PFSK-1 (cell line): ENCODE measurements at regions not wholly inside any gene's neighbourhood (a gene's known extent, or its start where the extent isn't known, plus 50 kb on each side); places are given as distances from the start of the nearest gene placed in this dataset.

Experiments
- FOXP2 ChIP-seq: optimal IDR thresholded peaks from 2 replicates; pipeline ENCODE3; 2011; ENCODE audit warnings: borderline replicate concordance, control low read depth, inconsistent platforms; ENCODE audit not compliant: insufficient read depth; ENCODE audit errors: extremely low read length, extremely low read depth
- POLR2AphosphoS5 ChIP-seq: IDR thresholded peaks from 2 replicates; pipeline ENCODE4 v1.6.1; 2012; ENCODE audit warnings: low read depth, mild to moderate bottlenecking, control low read depth, low read length, moderate library complexity
- REST ChIP-seq, 2 experiments: IDR thresholded peaks; 2 replicates each; pipeline versions ENCODE4 v1.6.1 to v1.8.0; 2011 to 2012; ENCODE audit warnings: low read depth in 2 of 2, low read length in 2 of 2, control low read depth in 1 of 2, inconsistent platforms in 1 of 2, mild to moderate bottlenecking in 1 of 2, moderate library complexity in 1 of 2; ENCODE audit not compliant: insufficient read depth in 1 of 2
- SIN3A ChIP-seq: IDR thresholded peaks from 2 replicates; pipeline ENCODE4 v1.6.1; 2012; ENCODE audit warnings: mild to moderate bottlenecking, low read length, moderate library complexity, borderline replicate concordance; ENCODE audit not compliant: insufficient read depth
- TAF1 ChIP-seq: IDR thresholded peaks from 2 replicates; pipeline ENCODE4 v1.6.1; 2012; ENCODE audit warnings: low read length, control low read depth, borderline replicate concordance; ENCODE audit not compliant: insufficient read depth

DNA sequence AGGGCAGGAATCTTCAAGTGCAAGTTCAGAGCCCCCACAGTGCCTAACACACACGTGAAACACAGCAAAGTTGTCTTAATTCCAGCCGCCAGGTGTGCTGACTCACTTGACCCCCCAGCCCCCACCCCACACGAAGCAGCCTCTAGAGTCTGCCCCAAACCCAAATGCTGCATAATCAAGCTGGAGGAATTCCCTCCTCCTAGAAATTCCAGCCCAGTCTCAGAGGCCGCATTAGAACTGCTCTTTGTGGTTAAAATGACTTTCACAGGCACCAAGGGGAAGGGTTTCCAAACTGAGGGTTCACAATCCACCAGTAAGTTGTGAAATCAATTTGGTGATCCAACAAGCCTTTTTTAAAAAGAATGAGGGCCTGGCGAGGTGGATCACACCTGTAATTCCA is 67.0 kb upstream of the PLXNA4 start:
- TF ChIP-seq SIN3A: no peak
- TF ChIP-seq REST (IDR thresholded peaks at IDR 0.05; ENCODE audit: insufficient read depth in 1 of 2, low read depth in 2 of 2, low read length in 2 of 2): no peak
- TF ChIP-seq FOXP2: no peak
- no peak for TF ChIP-seq POLR2AphosphoS5
- no peak for TF ChIP-seq TAF1

DNA sequence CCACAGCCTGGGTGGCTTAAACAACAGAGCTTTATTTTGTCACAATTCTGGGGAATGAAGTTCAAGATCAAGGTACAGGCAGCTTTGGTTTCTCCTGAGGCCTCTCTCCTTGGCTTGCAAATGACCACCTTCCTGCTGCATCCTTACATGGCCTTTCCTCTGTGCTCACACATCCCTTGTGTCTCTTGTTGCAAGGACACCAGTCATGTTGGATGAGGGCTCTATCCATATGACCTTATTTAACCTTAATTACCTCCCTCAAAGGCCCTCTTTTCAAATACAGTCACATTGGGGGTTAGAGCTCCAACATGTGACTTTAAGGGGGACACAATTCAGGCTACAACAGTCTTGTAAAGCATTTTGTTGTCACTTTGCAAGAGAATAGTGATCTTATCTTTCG is 65.0 kb upstream of the PLXNA4 start:
- TF ChIP-seq TAF1 (no peak), POLR2AphosphoS5 (no peak), FOXP2 (no peak), SIN3A (no peak), REST (IDR thresholded peaks at IDR 0.05; ENCODE audit: insufficient read depth in 1 of 2, low read depth in 2 of 2, low read length in 2 of 2) (no peak)

GRCh38 chr7:132639983-132640382 is 63.7 kb upstream of the PLXNA4 start:
- no peak for TF ChIP-seq SIN3A
- TF ChIP-seq POLR2AphosphoS5: no peak
- no peak for TF ChIP-seq REST (IDR thresholded peaks at IDR 0.05; ENCODE audit: insufficient read depth in 1 of 2, low read depth in 2 of 2, low read length in 2 of 2)
- TF ChIP-seq FOXP2: no peak
- TF ChIP-seq TAF1: no peak

DNA sequence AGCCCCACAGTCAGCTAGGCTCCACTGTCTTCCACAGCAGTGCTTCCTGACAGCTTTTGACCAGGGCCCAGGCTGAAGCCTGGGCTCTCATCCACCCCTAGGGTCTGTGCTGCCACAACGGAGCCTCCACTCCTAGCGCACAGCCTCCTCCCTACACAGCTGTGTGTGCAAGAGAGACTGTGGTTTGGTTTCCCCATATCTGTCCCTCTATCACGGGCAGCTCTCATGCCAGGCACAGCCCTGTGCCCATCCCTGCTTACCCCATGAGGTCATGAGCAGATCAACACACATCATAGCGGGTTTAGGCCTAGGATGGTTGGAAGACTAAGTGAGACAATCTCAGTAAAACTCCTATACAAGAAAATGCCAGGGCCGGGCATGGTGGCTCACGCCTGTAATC is 61.7 kb upstream of the PLXNA4 start:
- no peak for TF ChIP-seq REST (IDR thresholded peaks at IDR 0.05; ENCODE audit: insufficient read depth in 1 of 2, low read depth in 2 of 2, low read length in 2 of 2)

GRCh38 chr7:132636581-132636980 is 60.3 kb upstream of the PLXNA4 start:
- no peak for TF ChIP-seq POLR2AphosphoS5
- no peak for TF ChIP-seq REST (IDR thresholded peaks at IDR 0.05; ENCODE audit: insufficient read depth in 1 of 2, low read depth in 2 of 2, low read length in 2 of 2)
- TF ChIP-seq FOXP2: no peak
- TF ChIP-seq TAF1: no peak
- no peak for TF ChIP-seq SIN3A
